ENCODE measurements at regions not wholly inside any gene's neighbourhood (a gene's known extent, or its start where the extent isn't known, plus 50 kb on each side); places are given as distances from the start of the nearest gene placed in this dataset.

GRCh38 chr4:19842471-19842870, 409.2 kb upstream of the SLIT2 start:
- TF ChIP-seq CTCF (IDR thresholded peaks at IDR 0.05; ENCODE audit: partially characterized antibody, unreplicated experiment), result no peak
- no peak overlapping the region for H3K27ac Mint-ChIP-seq (ENCODE audit: unreplicated experiment)
- no peaks in the 10 kb centered on the region for H3K27me3 Mint-ChIP-seq (ENCODE audit: unreplicated experiment)
- no peaks in the 10 kb centered on the region for H3K9me3 Mint-ChIP-seq (ENCODE audit: unreplicated experiment)
- no peaks in the 10 kb centered on the region for H3K36me3 Mint-ChIP-seq (ENCODE audit: unreplicated experiment)
- H3K4me3 Mint-ChIP-seq (ENCODE audit: unreplicated experiment), result no peak overlapping the region
- no peaks in the 10 kb centered on the region for H3K4me1 Mint-ChIP-seq (ENCODE audit: low read depth, unreplicated experiment)
- no peak for DNase-seq

- Mint-ChIP-seq H3K27ac (ENCODE audit: unreplicated experiment) (no peak overlapping the region), H3K4me3 (ENCODE audit: unreplicated experiment) (no peak overlapping the region), H3K9me3 (ENCODE audit: unreplicated experiment) (no peaks in the 10 kb centered on the region), H3K4me1 (ENCODE audit: low read depth, unreplicated experiment) (no peaks in the 10 kb centered on the region), H3K36me3 (ENCODE audit: unreplicated experiment) (no peaks in the 10 kb centered on the region), H3K27me3 (ENCODE audit: unreplicated experiment) (no peaks in the 10 kb centered on the region)
- TF ChIP-seq CTCF (IDR thresholded peaks at IDR 0.05; ENCODE audit: partially characterized antibody, unreplicated experiment), result no peak
- no peak for DNase-seq
Measured at GRCh38 chr4:19838858-19839257, 412.8 kb upstream of the SLIT2 start.

- no peak for DNase-seq
- Mint-ChIP-seq H3K27ac (ENCODE audit: unreplicated experiment) (no peak overlapping the region), H3K9me3 (ENCODE audit: unreplicated experiment) (no peaks in the 10 kb centered on the region), H3K36me3 (ENCODE audit: unreplicated experiment) (no peaks in the 10 kb centered on the region), H3K4me3 (ENCODE audit: unreplicated experiment) (no peak overlapping the region), H3K4me1 (ENCODE audit: low read depth, unreplicated experiment) (no peaks in the 10 kb centered on the region), H3K27me3 (ENCODE audit: unreplicated experiment) (no peaks in the 10 kb centered on the region)
- no peak for TF ChIP-seq CTCF (IDR thresholded peaks at IDR 0.05; ENCODE audit: partially characterized antibody, unreplicated experiment)
Measured at GRCh38 chr4:19835429-19835828, 416.3 kb upstream of the SLIT2 start.

GRCh38 chr4:19832411-19832810, 419.3 kb upstream of the SLIT2 start:
- Mint-ChIP-seq H3K4me3 (ENCODE audit: unreplicated experiment) (no peak overlapping the region), H3K27me3 (ENCODE audit: unreplicated experiment) (no peaks in the 10 kb centered on the region), H3K36me3 (ENCODE audit: unreplicated experiment) (no peaks in the 10 kb centered on the region), H3K9me3 (ENCODE audit: unreplicated experiment) (no peaks in the 10 kb centered on the region), H3K27ac (ENCODE audit: unreplicated experiment) (no peak overlapping the region), H3K4me1 (ENCODE audit: low read depth, unreplicated experiment) (no peaks in the 10 kb centered on the region)
- TF ChIP-seq CTCF (IDR thresholded peaks at IDR 0.05; ENCODE audit: partially characterized antibody, unreplicated experiment), result no peak
- no peak for DNase-seq

GRCh38 chr4:19831644-19832285, 419.9 kb upstream of the SLIT2 start:
- no peak overlapping the region for H3K4me3 Mint-ChIP-seq (ENCODE audit: unreplicated experiment)
- TF ChIP-seq CTCF (IDR thresholded peaks at IDR 0.05; ENCODE audit: partially characterized antibody, unreplicated experiment), result no peak
- H3K36me3 Mint-ChIP-seq (ENCODE audit: unreplicated experiment), result no peaks in the 10 kb centered on the region
- H3K4me1 Mint-ChIP-seq (ENCODE audit: low read depth, unreplicated experiment), result no peaks in the 10 kb centered on the region
- H3K9me3 Mint-ChIP-seq (ENCODE audit: unreplicated experiment), result no peaks in the 10 kb centered on the region
- no peaks in the 10 kb centered on the region for H3K27me3 Mint-ChIP-seq (ENCODE audit: unreplicated experiment)
- DNase-seq, result no peak
- no peak overlapping the region for H3K27ac Mint-ChIP-seq (ENCODE audit: unreplicated experiment)

Measured in glutamatergic neuron (in vitro differentiated cells).